ENCODE measurements at regions not wholly inside any gene's neighbourhood (a gene's known extent, or its start where the extent isn't known, plus 50 kb on each side); places are given as distances from the start of the nearest gene placed in this dataset.

- TF ChIP-seq JUND (IDR thresholded peaks at IDR 0.05; ENCODE audit: low read depth, low read length) (no peak), ZNF207 (IDR thresholded peaks at IDR 0.05; ENCODE audit: borderline replicate concordance) (no peak), NFIC (IDR thresholded peaks at IDR 0.05; ENCODE audit: low read depth, low read length) (no peak), MYB (IDR thresholded peaks at IDR 0.05; ENCODE audit: borderline replicate concordance, low read depth, low read length) (no peak), MYC (IDR thresholded peaks at IDR 0.05; ENCODE audit: insufficient read depth, insufficient read length, insufficient replicate concordance, low read length, severe bottlenecking) (no peak), RCOR1 (conservative IDR thresholded peaks at IDR 0.05; ENCODE audit: low read depth, low read length) (no peak), MXI1 (IDR thresholded peaks at IDR 0.05; ENCODE audit: low read depth, low read length) (no peak)
- TF ChIP-seq, protein P1, sequence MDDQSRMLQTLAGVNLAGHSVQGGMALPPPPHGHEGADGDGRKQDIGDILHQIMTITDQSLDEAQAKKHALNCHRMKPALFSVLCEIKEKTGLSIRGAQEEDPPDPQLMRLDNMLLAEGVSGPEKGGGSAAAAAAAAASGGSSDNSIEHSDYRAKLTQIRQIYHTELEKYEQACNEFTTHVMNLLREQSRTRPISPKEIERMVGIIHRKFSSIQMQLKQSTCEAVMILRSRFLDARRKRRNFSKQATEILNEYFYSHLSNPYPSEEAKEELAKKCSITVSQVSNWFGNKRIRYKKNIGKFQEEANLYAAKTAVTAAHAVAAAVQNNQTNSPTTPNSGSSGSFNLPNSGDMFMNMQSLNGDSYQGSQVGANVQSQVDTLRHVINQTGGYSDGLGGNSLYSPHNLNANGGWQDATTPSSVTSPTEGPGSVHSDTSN (IDR thresholded peaks at IDR 0.05; ENCODE audit: insufficient replicate concordance, low read depth, low read length): no peak
These were observed 702.9 kb upstream of the POU3F2 start (continued) for GRCh38 chr6:98131290-98131990.

DNA sequence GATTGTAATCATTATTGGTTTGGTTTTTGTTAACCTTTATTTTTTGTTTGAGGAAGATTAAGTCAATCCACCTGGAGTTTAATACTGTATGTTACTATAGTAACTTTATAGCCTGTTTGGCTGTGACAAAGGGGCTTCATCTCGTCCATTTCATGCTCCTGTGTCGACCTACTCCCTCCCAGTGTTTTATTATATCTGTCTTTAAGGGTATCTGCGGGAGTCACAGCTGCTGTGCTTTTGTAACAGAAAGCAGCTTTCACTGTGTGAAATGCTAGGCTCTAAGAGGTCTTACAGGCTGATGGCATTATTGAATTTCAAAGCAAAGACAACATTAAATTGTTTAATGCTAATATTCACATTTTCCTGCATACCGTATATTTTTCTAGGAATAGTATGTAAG is 698.0 kb upstream of the POU3F2 start:
- in situ Hi-C loops (cut with MboI) (no loop called here), intact Hi-C loops (cut with micrococcal nuclease; ENCODE audit: unreplicated experiment) (no loop called here)
- BruUV-seq (replicated peaks): no TSS peak
- FAIRE-seq (no peak), DNase-seq (ENCODE audit: low read depth, low spot score) (no peak), ATAC-seq (no peak)
- ChIA-PET CTCF (no interaction called here), SMC1A (ENCODE audit: uncharacterized antibody, unreplicated experiment) (no interaction called here), RAD21 (ENCODE audit: unreplicated experiment) (no interaction called here), POLR2A (no interaction called here)
- Histone ChIP-seq H3K27ac (ENCODE audit: control insufficient read depth, insufficient read depth) (no peak overlapping the region), H3K4me1 (ENCODE audit: control insufficient read depth, insufficient read depth, low read length) (no peaks in the 10 kb centered on the region), H2AFZ (ENCODE audit: control insufficient read depth, low read depth, low read length) (no peak overlapping the region), H3K27me3 (replicated peaks in 1 of 2; ENCODE audit: control insufficient read depth in 2 of 2, insufficient read depth in 2 of 2, low read length in 1 of 2) (no peaks in the 10 kb centered on the region), H3K4me2 (ENCODE audit: control insufficient read depth, insufficient read depth) (no peak overlapping the region), H4K20me1 (ENCODE audit: control insufficient read depth, insufficient read depth) (no peaks in the 10 kb centered on the region), H3K9me3 (replicated peaks; ENCODE audit: control insufficient read depth, insufficient read depth, low read length) (no peaks in the 10 kb centered on the region), H3K9ac (ENCODE audit: control insufficient read depth, insufficient read depth, low read length) (no peak overlapping the region), H3K36me3 (ENCODE audit: control insufficient read depth in 2 of 2, insufficient read depth in 2 of 2, low read length in 1 of 2) (no peaks in the 10 kb centered on the region), H3K79me2 (ENCODE audit: control insufficient read depth, insufficient read depth, low read length) (no peaks in the 10 kb centered on the region), H3K4me3 (no peak overlapping the region)
- 0% methylated on average over 4 of the region's 4 CpGs for WGBS (ENCODE audit: insufficient coverage, insufficient replicate concordance, low lambda C conversion rate, missing lambda C conversion rate)
- TF ChIP-seq ZNF24 (IDR thresholded peaks at IDR 0.05): no peak
- no peak for TF ChIP-seq CBX3 (IDR thresholded peaks at IDR 0.05; ENCODE audit: borderline replicate concordance, low read depth)
- no peak for TF ChIP-seq ZNF592 (IDR thresholded peaks at IDR 0.05)
- TF ChIP-seq, protein P2, sequence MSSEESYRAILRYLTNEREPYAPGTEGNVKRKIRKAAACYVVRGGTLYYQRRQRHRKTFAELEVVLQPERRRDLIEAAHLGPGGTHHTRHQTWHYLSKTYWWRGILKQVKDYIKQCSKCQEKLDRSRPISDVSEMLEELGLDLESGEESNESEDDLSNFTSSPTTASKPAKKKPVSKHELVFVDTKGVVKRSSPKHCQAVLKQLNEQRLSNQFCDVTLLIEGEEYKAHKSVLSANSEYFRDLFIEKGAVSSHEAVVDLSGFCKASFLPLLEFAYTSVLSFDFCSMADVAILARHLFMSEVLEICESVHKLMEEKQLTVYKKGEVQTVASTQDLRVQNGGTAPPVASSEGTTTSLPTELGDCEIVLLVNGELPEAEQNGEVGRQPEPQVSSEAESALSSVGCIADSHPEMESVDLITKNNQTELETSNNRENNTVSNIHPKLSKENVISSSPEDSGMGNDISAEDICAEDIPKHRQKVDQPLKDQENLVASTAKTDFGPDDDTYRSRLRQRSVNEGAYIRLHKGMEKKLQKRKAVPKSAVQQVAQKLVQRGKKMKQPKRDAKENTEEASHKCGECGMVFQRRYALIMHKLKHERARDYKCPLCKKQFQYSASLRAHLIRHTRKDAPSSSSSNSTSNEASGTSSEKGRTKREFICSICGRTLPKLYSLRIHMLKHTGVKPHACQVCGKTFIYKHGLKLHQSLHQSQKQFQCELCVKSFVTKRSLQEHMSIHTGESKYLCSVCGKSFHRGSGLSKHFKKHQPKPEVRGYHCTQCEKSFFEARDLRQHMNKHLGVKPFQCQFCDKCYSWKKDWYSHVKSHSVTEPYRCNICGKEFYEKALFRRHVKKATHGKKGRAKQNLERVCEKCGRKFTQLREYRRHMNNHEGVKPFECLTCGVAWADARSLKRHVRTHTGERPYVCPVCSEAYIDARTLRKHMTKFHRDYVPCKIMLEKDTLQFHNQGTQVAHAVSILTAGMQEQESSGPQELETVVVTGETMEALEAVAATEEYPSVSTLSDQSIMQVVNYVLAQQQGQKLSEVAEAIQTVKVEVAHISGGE (CRISPR knock-in tag; IDR thresholded peaks at IDR 0.05): no peak
- no peak for TF ChIP-seq EZH2 (IDR thresholded peaks at IDR 0.05; ENCODE audit: borderline replicate concordance, control insufficient read depth, low read depth, low read length)

Measured in GM12878 (cell line).